Mesothelial cell of epicardium (in vitro differentiated cells): ENCODE measurements at regions not wholly inside any gene's neighbourhood (a gene's known extent, or its start where the extent isn't known, plus 50 kb on each side); places are given as distances from the start of the nearest gene placed in this dataset.
"Not testable (repeated sequence)": the region's sequence is repeated elsewhere in the genome, so short reads cannot be mapped to it uniquely, and the experiment has no call there.

Source experiments
- DNase-seq, 2 experiments: peaks; one replicate each; pipeline ENCODE4 v3.0.0; 2021; ENCODE audit warnings: low spot score in 2 of 2; ENCODE audit not compliant: unreplicated experiment in 2 of 2
- H3K27ac Mint-ChIP-seq: 2 replicates; pipeline ENCODE4 v1.8.0; 2021; ENCODE audit warnings: mixed read lengths
- H3K27me3 Mint-ChIP-seq: 2 replicates; pipeline ENCODE4 v1.8.0; 2021; ENCODE audit warnings: low read depth, mixed read lengths
- H3K36me3 Mint-ChIP-seq: 2 replicates; pipeline ENCODE4 v1.8.0; 2021; ENCODE audit warnings: mixed read lengths
- H3K4me1 Mint-ChIP-seq: 2 replicates; pipeline ENCODE4 v1.8.0; 2021; ENCODE audit warnings: mixed read lengths
- H3K4me3 Mint-ChIP-seq: 2 replicates; pipeline ENCODE4 v1.8.0; 2021; ENCODE audit warnings: mild to moderate bottlenecking, moderate library complexity, mixed read lengths
- H3K9me3 Mint-ChIP-seq: 2 replicates; pipeline ENCODE4 v1.8.0; 2021; ENCODE audit warnings: mixed read lengths
- TF ChIP-seq, protein P1 (sequence below): fragments of 200-600 bp; sonication (generic); IDR thresholded peaks from one replicate; pipeline ENCODE4 v1.5.0; 2021; ENCODE audit warnings: antibody characterized with exemption; ENCODE audit not compliant: unreplicated experiment

DNA sequence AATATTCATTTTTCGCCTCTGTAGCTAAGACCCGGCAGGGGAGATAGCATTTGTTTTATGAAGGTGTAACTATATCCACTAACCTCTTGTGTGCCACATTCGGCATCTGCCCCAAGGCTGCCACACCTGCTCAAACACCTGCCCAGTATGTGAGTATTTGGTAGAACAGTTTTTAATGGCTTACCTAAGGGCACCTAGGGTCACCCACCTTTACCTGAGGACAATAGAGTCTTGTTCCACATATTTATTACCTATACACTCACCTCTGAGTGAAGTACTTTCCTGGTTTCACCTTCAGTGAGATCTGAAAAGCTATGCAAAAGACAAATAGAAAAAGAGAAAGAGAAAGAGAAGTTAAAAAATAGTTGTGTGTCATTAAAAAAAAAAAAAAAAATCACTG lies 68.0 kb upstream of the PIP5K1B start:
- DNase-seq = no peak
- no peaks in the 10 kb centered on the region for H3K4me1 Mint-ChIP-seq
- H3K27ac Mint-ChIP-seq = no peak overlapping the region

DNA sequence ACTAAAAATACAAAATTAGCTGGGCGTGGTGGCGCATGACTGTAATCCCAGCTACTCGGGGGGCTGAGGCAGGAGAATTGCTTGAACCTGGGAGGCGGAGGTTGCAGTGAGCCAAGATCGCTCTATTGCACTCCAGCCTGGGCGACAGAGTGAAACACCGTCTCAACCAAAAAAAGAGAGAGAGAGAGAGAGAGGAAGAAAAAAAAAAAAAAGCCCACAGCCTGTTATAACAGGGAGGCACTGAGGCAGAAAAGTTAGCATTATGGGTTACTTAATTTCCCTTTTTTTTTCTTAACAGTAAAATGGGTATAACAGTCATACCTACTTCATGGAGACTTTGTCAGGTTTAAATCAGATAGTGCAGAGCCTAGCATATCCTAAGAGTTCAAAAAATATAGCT lies 65.8 kb upstream of the PIP5K1B start:
- peaks cover 43% of the 10 kb centered on the region for H3K27me3 Mint-ChIP-seq
- not testable (repeated sequence) for H3K4me1 Mint-ChIP-seq, DNase-seq, H3K9me3 Mint-ChIP-seq, H3K36me3 Mint-ChIP-seq, H3K4me3 Mint-ChIP-seq, H3K27ac Mint-ChIP-seq

More for the DNA sequence above, 68.0 kb upstream of the PIP5K1B start:
- no peak overlapping the region for H3K4me3 Mint-ChIP-seq
- H3K9me3 Mint-ChIP-seq = no peaks in the 10 kb centered on the region
- no peaks in the 10 kb centered on the region for H3K36me3 Mint-ChIP-seq
- TF ChIP-seq, protein P1, sequence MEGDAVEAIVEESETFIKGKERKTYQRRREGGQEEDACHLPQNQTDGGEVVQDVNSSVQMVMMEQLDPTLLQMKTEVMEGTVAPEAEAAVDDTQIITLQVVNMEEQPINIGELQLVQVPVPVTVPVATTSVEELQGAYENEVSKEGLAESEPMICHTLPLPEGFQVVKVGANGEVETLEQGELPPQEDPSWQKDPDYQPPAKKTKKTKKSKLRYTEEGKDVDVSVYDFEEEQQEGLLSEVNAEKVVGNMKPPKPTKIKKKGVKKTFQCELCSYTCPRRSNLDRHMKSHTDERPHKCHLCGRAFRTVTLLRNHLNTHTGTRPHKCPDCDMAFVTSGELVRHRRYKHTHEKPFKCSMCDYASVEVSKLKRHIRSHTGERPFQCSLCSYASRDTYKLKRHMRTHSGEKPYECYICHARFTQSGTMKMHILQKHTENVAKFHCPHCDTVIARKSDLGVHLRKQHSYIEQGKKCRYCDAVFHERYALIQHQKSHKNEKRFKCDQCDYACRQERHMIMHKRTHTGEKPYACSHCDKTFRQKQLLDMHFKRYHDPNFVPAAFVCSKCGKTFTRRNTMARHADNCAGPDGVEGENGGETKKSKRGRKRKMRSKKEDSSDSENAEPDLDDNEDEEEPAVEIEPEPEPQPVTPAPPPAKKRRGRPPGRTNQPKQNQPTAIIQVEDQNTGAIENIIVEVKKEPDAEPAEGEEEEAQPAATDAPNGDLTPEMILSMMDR = no peak
- H3K27me3 Mint-ChIP-seq = peaks cover 45% of the 10 kb centered on the region

DNA sequence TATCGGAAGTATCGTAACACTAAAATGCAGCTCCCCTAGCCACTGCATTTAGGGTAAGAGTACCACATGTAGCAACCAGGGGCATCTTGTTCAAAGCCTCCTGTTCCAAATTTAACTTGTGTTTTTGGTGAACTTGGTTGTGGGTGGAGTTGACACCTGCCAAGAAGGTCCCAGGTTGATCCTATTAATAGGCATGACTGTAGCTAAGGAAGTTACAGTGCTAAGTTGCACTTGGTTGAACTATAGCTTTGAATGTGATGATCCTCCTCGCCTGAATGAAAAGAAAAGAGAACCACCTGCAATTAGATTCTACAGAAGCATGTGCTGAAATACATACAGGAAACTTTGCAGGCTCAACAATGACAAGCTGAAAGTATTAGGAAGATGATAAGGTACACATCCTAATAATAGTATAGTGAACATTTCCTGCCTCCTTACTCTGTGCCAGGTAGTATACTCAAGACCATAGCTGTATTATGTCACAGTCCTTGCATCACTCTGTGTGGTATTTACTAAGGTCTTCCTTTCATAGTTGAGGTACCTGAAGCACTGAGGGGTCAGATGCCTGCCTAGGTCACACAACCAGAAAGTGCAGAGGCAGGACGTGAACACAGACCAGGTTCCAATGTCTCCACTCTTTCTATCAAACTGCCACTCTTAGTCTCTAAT lies 64.5 kb upstream of the PIP5K1B start:
- no peaks in the 10 kb centered on the region for H3K36me3 Mint-ChIP-seq
- H3K9me3 Mint-ChIP-seq = no peaks in the 10 kb centered on the region
- no peak for DNase-seq
- no peak overlapping the region for H3K27ac Mint-ChIP-seq
- no peaks in the 10 kb centered on the region for H3K4me1 Mint-ChIP-seq
- peaks cover 47% of the 10 kb centered on the region for H3K27me3 Mint-ChIP-seq
- TF ChIP-seq, protein P1 = no peak
- no peak overlapping the region for H3K4me3 Mint-ChIP-seq

DNA sequence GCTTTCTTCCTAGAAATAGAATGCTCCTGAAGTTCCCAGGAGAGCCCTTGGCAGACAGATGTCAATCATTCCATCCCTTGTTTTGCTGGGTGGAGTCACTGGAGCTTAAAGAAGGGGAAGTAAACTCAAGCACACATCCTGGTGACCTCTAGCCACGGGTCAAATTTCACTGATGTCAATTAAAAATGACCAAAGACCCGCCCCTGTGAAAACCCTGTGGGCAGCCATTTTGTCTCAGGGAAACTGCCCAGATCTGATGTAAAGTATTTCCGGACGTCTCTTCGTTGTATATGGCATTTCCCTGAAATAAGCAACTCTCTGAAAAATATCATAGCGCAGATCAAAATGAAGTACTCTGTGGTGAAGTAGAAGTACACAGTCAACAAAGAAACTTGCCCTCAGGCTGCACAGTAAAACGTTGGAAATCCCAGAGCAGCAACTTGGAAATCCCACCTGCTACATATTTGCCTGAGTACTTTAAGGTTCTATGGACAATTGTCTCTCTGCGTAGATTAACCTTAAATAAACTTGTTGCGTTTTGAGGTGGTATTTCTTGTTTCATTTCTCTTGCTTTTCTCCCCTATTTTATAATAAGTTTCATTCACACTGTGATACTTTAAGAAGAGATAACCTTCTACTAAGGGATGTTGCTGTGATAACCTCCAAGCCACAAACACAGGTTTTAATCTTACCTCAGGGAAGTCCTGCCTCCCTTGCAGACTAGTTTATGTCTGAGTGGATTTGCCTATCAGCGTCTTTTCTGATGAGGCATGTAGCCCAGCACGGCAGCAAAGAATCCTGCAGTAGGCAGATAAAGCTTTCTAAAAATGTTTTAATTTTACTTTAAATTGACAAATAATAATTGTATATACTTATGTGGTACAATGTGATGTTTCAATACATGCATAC lies 60.9 kb upstream of the PIP5K1B start:
- H3K9me3 Mint-ChIP-seq = no peaks in the 10 kb centered on the region
- H3K36me3 Mint-ChIP-seq = no peaks in the 10 kb centered on the region
- no peak overlapping the region for H3K4me3 Mint-ChIP-seq
- TF ChIP-seq, protein P1 = no peak
- no peaks in the 10 kb centered on the region for H3K4me1 Mint-ChIP-seq
- DNase-seq = no peak
- H3K27ac Mint-ChIP-seq = no peak overlapping the region
- H3K27me3 Mint-ChIP-seq = peaks cover 32% of the 10 kb centered on the region

DNA sequence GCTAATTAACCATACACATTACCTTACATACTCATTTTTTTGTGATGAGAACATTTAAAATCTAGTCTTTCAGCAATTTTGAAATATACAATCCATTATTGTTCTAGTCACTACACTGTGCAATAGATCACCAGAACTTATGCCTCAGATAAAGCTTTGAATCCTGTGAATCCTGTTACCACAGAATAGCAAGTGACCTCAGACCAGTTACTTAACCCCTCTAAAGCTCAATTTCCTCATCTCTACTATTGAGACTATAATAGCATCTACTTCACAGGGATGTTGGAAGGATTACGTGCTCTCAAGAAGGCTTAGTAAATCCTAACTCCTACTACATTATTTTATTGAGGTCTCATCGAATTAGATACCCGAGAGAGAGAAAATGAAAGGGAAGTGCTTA lies 60.2 kb upstream of the PIP5K1B start:
- Mint-ChIP-seq H3K4me1 (no peaks in the 10 kb centered on the region), H3K27me3 (peaks cover 26% of the 10 kb centered on the region), H3K36me3 (no peaks in the 10 kb centered on the region), H3K4me3 (no peak overlapping the region), H3K27ac (no peak overlapping the region), H3K9me3 (no peaks in the 10 kb centered on the region)
- DNase-seq = no peak
- TF ChIP-seq, protein P1 = no peak

DNA sequence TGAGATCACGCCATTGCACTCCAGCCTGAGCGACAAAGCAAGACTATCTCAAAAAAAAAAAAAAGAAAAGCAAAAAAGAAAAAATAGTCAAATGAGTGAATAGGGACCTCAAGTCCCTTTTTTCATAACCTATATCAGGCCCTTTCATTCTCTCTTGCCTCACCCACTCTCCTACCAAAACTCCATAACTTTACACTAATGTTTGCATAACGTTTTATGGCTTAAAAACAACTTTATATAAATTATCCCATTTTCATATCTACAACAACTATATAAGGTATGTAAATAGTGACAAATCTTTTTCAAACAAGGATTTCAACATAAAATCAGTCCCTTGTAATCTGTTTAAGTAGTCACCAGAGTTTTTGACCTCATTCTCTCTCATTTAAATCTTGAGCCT lies 56.9 kb upstream of the PIP5K1B start:
- Mint-ChIP-seq H3K9me3 (no peaks in the 10 kb centered on the region), H3K4me3 (no peak overlapping the region), H3K36me3 (no peaks in the 10 kb centered on the region), H3K27ac (no peak overlapping the region), H3K4me1 (no peaks in the 10 kb centered on the region), H3K27me3 (peaks cover 16% of the 10 kb centered on the region)
- DNase-seq = no peak
- TF ChIP-seq, protein P1 = no peak
